K562 (cell line): ENCODE measurements at regions not wholly inside any gene's neighbourhood (a gene's known extent, or its start where the extent isn't known, plus 50 kb on each side); places are given as distances from the start of the nearest gene placed in this dataset.

Experiments
- ATAC-seq: fragments of 200-7000 bp; cut with Tn5 transposase; 3 replicates; pipeline ENCODE4 v1.9.1; 2020; ENCODE audit warnings: moderate library complexity
- BruUV-seq: library from RNA; stranded (reverse); fragments of 400-500 nt; replicated peaks from 2 replicates; lab custom pipeline; 2021; lab: Mats Ljungman, UMichigan
- CTCF ChIA-PET: fragments of 300-600 bp; formaldehyde crosslinking; extraction: SDS; loops from one replicate; lab custom pipeline; 2021; ENCODE audit warnings: low intra/inter-chr PET ratio; lab: Yijun Ruan, JAX
- POLR2A ChIA-PET: fragments of 300-600, 350-650 bp; sonication (Branson Sonifier 250); formaldehyde crosslinking; extraction: SDS; loops from one replicate; lab custom pipeline; 2021; ENCODE audit warnings: antibody characterized with exemption, inconsistent platforms; lab: Yijun Ruan, JAX
- DNase-seq, 4 experiments: peaks; one replicate each; pipeline versions ENCODE4 v3.0.0 to v3.0.0-alpha.2; 2011 to 2018; ENCODE audit warnings: low spot score in 3 of 4, mixed read lengths in 3 of 4; ENCODE audit errors: extremely low read depth in 1 of 4
- FAIRE-seq: peaks from 2 replicates; lab custom pipeline; 2011; peaks lifted over from hg19 to GRCh38; lab: Jason Lieb, UNC
- H2AFZ ChIP-seq: 2 replicates; pipeline ENCODE4 v1.6.0; 2011; ENCODE audit warnings: low read depth, low read length, control low read depth, inconsistent platforms
- H3K27ac ChIP-seq: fragments of 200-600 bp; 3 replicates; pipeline ENCODE4 v1.8.0; 2011; ENCODE audit warnings: low read depth, mild to moderate bottlenecking, control low read depth, inconsistent platforms, low read length, moderate library complexity, mixed read lengths; ENCODE audit errors: extremely low read depth
- H3K27me3 ChIP-seq, 2 experiments: fragments of 300-600 bp in 1 of 2; 2 replicates in 1 of 2; 3 replicates in 1 of 2; pipeline versions ENCODE4 v1.6.0 to v1.8.0; 2011; ENCODE audit warnings: inconsistent platforms in 2 of 2, low read length in 2 of 2, mild to moderate bottlenecking in 1 of 2, mixed read lengths in 1 of 2, moderate library complexity in 1 of 2; ENCODE audit not compliant: control insufficient read depth in 2 of 2, insufficient read depth in 2 of 2
- H3K36me3 ChIP-seq: fragments of 300-600 bp; 3 replicates; pipeline ENCODE4 v1.8.0; 2011; ENCODE audit warnings: mild to moderate bottlenecking, low read length, inconsistent platforms; ENCODE audit not compliant: control insufficient read depth, insufficient read depth
- H3K4me1 ChIP-seq, 2 experiments: fragments of 200-600 bp in 1 of 2; replicated peaks in 1 of 2; 2 replicates in 1 of 2; 3 replicates in 1 of 2; pipeline versions ENCODE4 v1.5.1 to v1.8.0; 2011; ENCODE audit warnings: inconsistent platforms in 2 of 2, low read length in 2 of 2, mild to moderate bottlenecking in 1 of 2, mixed read lengths in 1 of 2, moderate library complexity in 1 of 2; ENCODE audit not compliant: control insufficient read depth in 2 of 2, insufficient read depth in 2 of 2
- H3K4me2 ChIP-seq: 2 replicates; pipeline ENCODE4 v1.6.1; 2011; ENCODE audit warnings: low read length, control low read depth, inconsistent platforms, mixed read lengths; ENCODE audit not compliant: insufficient read depth
- H3K4me3 ChIP-seq: fragments of 200-600 bp; sonication (generic), shearing (Covaris generic); 2 replicates; pipeline ENCODE4 v1.5.1; 2016; ENCODE audit warnings: control low read depth, inconsistent platforms
- H3K79me2 ChIP-seq: fragments of 200-600 bp; 3 replicates; pipeline ENCODE4 v1.8.0; 2011; ENCODE audit warnings: low read length, inconsistent platforms; ENCODE audit not compliant: control insufficient read depth, insufficient read depth
- H3K9ac ChIP-seq, 2 experiments: 2 replicates each; pipeline versions ENCODE4 v1.6.0 to v1.6.1; 2011; ENCODE audit warnings: low read depth in 2 of 2, low read length in 2 of 2, control low read depth in 1 of 2, inconsistent platforms in 1 of 2, mild to moderate bottlenecking in 1 of 2, mixed read lengths in 1 of 2; ENCODE audit not compliant: insufficient read depth in 1 of 2
- H3K9me1 ChIP-seq: one replicate; pipeline ENCODE4 v1.6.0; 2011; ENCODE audit warnings: inconsistent platforms, mild to moderate bottlenecking, low read length, moderate library complexity; ENCODE audit not compliant: control insufficient read depth, insufficient read depth
- H3K9me3 ChIP-seq: replicated peaks from 2 replicates; pipeline ENCODE4 v1.5.1; 2011; ENCODE audit warnings: low read depth, low read length, inconsistent platforms; ENCODE audit not compliant: control insufficient read depth, insufficient read depth
- H4K20me1 ChIP-seq: replicated peaks from 2 replicates; pipeline ENCODE4 v1.6.1; 2011; ENCODE audit warnings: low read length, inconsistent platforms, mixed read lengths; ENCODE audit not compliant: control insufficient read depth, insufficient read depth
- EZH2 ChIP-seq: IDR thresholded peaks from 2 replicates; pipeline ENCODE4 v1.6.1; 2012; ENCODE audit warnings: low read depth, mild to moderate bottlenecking, inconsistent platforms, low read length, borderline replicate concordance
- FOXK1 ChIP-seq: sonication (generic); formaldehyde crosslinking; IDR thresholded peaks from 2 replicates; pipeline ENCODE4 v1.8.0; 2022; ENCODE audit warnings: missing genetic modification reagents, mild to moderate bottlenecking, borderline replicate concordance
- KAT7 ChIP-seq: sonication (generic); formaldehyde crosslinking; IDR thresholded peaks from 2 replicates; pipeline ENCODE4 v1.8.0; 2022; ENCODE audit warnings: missing genetic modification reagents, mild to moderate bottlenecking, borderline replicate concordance
- WGBS: fragments of 100-300 bp; shearing (Covaris generic); methylation state at CpG from one replicate; pipeline ENCODE4 v1.1.6; 2016; ENCODE audit warnings: low coverage, mixed read lengths; ENCODE audit not compliant: insufficient coverage; ENCODE audit errors: missing lambda C conversion rate; 5-methylcytosine and 5-hydroxymethylcytosine counted together
- in situ Hi-C: fragments of 300-500 bp; cut with MboI; formaldehyde crosslinking; loops from 4 replicates; pipeline ENCODE4 v1.15.0; 2018; ENCODE audit warnings: inconsistent platforms, mixed read lengths
- intact Hi-C: fragments of 100-400 bp; cut with micrococcal nuclease; formaldehyde crosslinking; loops from 2 replicates; pipeline ENCODE4 v1.14.2; 2022
- TF ChIP-seq, protein P1 (sequence below), 2 experiments: fragments of 450-650 bp in 1 of 2; sonication (generic) in 1 of 2; formaldehyde crosslinking in 1 of 2; IDR thresholded peaks; 2 replicates each; pipeline versions ENCODE4 v1.7.1 to v1.9.0; 2016 to 2022; ENCODE audit warnings: inconsistent platforms in 1 of 2, mild to moderate bottlenecking in 1 of 2, missing genetic modification reagents in 1 of 2

DNA sequence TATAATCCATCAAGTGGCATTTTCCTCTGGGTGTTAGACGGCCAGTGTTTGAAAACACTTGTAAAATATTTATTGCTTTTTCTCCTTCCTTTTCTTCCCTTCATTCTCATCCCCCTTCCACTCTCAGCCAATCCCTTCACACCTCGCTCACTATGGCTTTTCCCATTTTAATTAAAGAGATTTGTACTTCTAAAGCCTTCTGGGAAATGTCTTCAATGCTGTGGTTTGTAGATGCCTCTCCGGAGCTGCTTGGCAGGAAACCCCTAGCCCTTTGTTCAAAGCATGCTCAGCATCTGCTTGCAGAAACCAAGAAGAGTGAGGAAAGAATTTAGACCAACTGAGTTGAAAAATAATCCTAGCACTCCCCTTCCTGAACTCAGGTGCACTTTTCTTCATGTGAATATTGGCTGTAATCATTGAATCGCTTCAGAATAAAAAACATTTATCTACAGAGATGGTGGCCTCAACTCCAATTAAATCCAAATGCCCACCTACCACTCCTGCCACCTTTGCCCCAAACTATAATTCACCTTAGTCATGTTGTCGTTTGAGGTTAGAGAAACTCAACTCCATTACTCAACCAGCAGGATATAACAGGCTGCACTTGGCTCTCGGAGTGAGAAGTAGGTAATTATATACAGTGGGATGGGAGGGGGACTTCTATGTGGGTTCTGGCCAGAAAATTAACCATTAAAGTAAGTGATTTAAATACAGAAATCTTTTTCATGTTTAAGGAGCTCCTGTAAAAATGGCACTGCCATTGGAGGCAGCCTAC is 659.4 kb upstream of the CAMK1G start:
- no peak for DNase-seq
- H3K9ac ChIP-seq: no peak overlapping the region
- intact Hi-C loops (no loop called here), in situ Hi-C loops (no loop called here)
- H3K27ac ChIP-seq: no peak overlapping the region
- no peaks in the 10 kb centered on the region for H4K20me1 ChIP-seq
- H3K9me3 ChIP-seq: peaks cover 1% of the 10 kb centered on the region; the same call in 1 of the 2 replicates
- H3K4me2 ChIP-seq: no peak overlapping the region
- no peaks in the 10 kb centered on the region for H3K27me3 ChIP-seq
- ChIA-PET CTCF (no interaction called here), POLR2A (no interaction called here)
- TF ChIP-seq KAT7 (CRISPR knock-in tag) (no peak), EZH2 (no peak)
- H3K4me1 ChIP-seq: no peaks in the 10 kb centered on the region
- no peak for ATAC-seq
- no peaks in the 10 kb centered on the region for H3K36me3 ChIP-seq
- H3K9me1 ChIP-seq: no peaks in the 10 kb centered on the region
- no peaks in the 10 kb centered on the region for H3K79me2 ChIP-seq
- no TSS peak for BruUV-seq
- H2AFZ ChIP-seq: no peak overlapping the region
- no peak for FAIRE-seq
- WGBS: 0% methylated on average over 6 of the region's 6 CpGs
- H3K4me3 ChIP-seq: no peak overlapping the region

DNA sequence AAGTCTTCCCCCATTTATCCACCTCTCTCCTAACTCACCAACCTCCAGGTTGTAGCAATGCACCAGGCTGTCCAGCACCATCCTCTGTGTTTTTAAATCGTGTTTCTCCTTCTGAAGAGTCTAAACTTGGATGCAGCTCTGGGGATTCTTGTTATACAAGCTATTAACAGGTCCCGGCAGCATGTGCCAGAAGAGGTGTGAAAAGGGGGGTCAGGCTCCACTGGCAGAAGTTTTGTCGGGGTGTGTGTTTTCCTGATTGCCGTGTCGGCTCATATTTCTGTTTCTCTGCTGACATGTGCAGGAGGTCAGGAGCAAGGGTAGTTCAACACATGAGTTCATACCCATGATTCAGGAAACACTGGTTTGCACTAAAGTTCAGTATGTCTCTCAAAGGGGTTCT is 658.6 kb upstream of the CAMK1G start:
- Histone ChIP-seq H3K9ac (no peak overlapping the region), H2AFZ (no peak overlapping the region), H3K27me3 (no peaks in the 10 kb centered on the region), H3K4me2 (no peak overlapping the region), H4K20me1 (no peaks in the 10 kb centered on the region), H3K36me3 (no peaks in the 10 kb centered on the region), H3K79me2 (no peaks in the 10 kb centered on the region), H3K27ac (no peak overlapping the region), H3K4me1 (no peaks in the 10 kb centered on the region), H3K9me1 (no peaks in the 10 kb centered on the region), H3K9me3 (peaks cover 1% of the 10 kb centered on the region; the same call in 1 of the 2 replicates), H3K4me3 (no peak overlapping the region)
- in situ Hi-C loops: no loop called here
- FAIRE-seq (no peak), DNase-seq (no peak), ATAC-seq (no peak)
- BruUV-seq: no TSS peak
- POLR2A ChIA-PET: no interaction called here
- CTCF ChIA-PET: no interaction called here
- WGBS: 0% methylated on average over 5 of the region's 5 CpGs
- intact Hi-C loops: no loop called here
- TF ChIP-seq FOXK1 (CRISPR knock-in tag): no peak
- TF ChIP-seq, protein P1, sequence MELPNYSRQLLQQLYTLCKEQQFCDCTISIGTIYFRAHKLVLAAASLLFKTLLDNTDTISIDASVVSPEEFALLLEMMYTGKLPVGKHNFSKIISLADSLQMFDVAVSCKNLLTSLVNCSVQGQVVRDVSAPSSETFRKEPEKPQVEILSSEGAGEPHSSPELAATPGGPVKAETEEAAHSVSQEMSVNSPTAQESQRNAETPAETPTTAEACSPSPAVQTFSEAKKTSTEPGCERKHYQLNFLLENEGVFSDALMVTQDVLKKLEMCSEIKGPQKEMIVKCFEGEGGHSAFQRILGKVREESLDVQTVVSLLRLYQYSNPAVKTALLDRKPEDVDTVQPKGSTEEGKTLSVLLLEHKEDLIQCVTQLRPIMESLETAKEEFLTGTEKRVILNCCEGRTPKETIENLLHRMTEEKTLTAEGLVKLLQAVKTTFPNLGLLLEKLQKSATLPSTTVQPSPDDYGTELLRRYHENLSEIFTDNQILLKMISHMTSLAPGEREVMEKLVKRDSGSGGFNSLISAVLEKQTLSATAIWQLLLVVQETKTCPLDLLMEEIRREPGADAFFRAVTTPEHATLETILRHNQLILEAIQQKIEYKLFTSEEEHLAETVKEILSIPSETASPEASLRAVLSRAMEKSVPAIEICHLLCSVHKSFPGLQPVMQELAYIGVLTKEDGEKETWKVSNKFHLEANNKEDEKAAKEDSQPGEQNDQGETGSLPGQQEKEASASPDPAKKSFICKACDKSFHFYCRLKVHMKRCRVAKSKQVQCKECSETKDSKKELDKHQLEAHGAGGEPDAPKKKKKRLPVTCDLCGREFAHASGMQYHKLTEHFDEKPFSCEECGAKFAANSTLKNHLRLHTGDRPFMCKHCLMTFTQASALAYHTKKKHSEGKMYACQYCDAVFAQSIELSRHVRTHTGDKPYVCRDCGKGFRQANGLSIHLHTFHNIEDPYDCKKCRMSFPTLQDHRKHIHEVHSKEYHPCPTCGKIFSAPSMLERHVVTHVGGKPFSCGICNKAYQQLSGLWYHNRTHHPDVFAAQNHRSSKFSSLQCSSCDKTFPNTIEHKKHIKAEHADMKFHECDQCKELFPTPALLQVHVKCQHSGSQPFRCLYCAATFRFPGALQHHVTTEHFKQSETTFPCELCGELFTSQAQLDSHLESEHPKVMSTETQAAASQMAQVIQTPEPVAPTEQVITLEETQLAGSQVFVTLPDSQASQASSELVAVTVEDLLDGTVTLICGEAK (IDR thresholded peaks at IDR 0.05): no peak
- TF ChIP-seq, protein P1 (CRISPR knock-in tag; IDR thresholded peaks at IDR 0.05): no peak
